ENCODE measurements at regions not wholly inside any gene's neighbourhood (a gene's known extent, or its start where the extent isn't known, plus 50 kb on each side); places are given as distances from the start of the nearest gene placed in this dataset.

DNA sequence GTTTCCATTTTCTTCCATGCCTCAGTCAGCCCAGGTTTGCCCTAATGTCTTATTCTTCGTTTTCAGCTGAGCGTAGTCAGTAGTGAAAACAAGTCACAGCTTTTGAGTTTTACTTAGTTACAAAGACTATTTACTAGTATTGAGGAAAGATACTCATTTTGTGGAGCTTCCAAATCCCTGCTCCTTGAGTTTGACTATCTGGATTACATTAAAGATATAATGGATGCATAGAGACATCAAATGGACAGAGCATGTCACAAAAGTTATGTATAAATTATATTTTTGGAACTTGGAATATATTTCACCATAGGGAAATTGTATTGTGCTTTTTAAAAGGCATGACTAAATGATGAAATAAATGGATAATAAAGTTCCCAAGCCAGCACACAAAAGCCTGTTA is 54.6 kb upstream of the AKAP13 start (continued):
- TF ChIP-seq RFX5 (IDR thresholded peaks at IDR 0.05; ENCODE audit: low read depth, low read length) (no peak), ZSCAN29 (IDR thresholded peaks at IDR 0.05) (no peak), CHD4 (IDR thresholded peaks at IDR 0.05) (no peak), EGR1 (IDR thresholded peaks at IDR 0.05; ENCODE audit: borderline replicate concordance in 1 of 2, low read depth in 2 of 2, low read length in 2 of 2) (no peak), MYC (IDR thresholded peaks at IDR 0.05; ENCODE audit: insufficient read depth, insufficient read length, insufficient replicate concordance, low read length, severe bottlenecking) (no peak), SMC3 (IDR thresholded peaks at IDR 0.05; ENCODE audit: borderline replicate concordance, low read length) (no peak)
- TF ChIP-seq, protein P1, sequence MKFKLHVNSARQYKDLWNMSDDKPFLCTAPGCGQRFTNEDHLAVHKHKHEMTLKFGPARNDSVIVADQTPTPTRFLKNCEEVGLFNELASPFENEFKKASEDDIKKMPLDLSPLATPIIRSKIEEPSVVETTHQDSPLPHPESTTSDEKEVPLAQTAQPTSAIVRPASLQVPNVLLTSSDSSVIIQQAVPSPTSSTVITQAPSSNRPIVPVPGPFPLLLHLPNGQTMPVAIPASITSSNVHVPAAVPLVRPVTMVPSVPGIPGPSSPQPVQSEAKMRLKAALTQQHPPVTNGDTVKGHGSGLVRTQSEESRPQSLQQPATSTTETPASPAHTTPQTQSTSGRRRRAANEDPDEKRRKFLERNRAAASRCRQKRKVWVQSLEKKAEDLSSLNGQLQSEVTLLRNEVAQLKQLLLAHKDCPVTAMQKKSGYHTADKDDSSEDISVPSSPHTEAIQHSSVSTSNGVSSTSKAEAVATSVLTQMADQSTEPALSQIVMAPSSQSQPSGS (IDR thresholded peaks at IDR 0.05; ENCODE audit: low read length) = no peak

- TF ChIP-seq E4F1 (IDR thresholded peaks at IDR 0.05; ENCODE audit: borderline replicate concordance, partially characterized antibody) (no peak), NFIC (IDR thresholded peaks at IDR 0.05; ENCODE audit: low read depth, low read length) (no peak), ESRRA (IDR thresholded peaks at IDR 0.05; ENCODE audit: low read length) (no peak), STAT1 (conservative IDR thresholded peaks at IDR 0.05) (no peak)
- no peaks in the 10 kb centered on the region for H3K79me2 ChIP-seq (ENCODE audit: control insufficient read depth, insufficient read depth, low read length)
- H4K20me1 ChIP-seq (ENCODE audit: control insufficient read depth, insufficient read depth) = no peaks in the 10 kb centered on the region
- DNase-seq (ENCODE audit: low read depth, low spot score) (no peak), ATAC-seq (no peak), FAIRE-seq (no peak)
- in situ Hi-C loops (cut with MboI) (no loop called here), intact Hi-C loops (cut with micrococcal nuclease; ENCODE audit: unreplicated experiment) (loop anchor here (5.0 kb wide), 1 partner anchor 256 kb away; no protein-coding TSS in a partner anchor)
- no TSS peak for BruUV-seq (replicated peaks)
- H3K9ac ChIP-seq (ENCODE audit: control insufficient read depth, insufficient read depth, low read length) = no peak overlapping the region
- no peak overlapping the region for H3K4me2 ChIP-seq (ENCODE audit: control insufficient read depth, insufficient read depth)
- no peak overlapping the region for H3K4me3 ChIP-seq
- POLR2A ChIA-PET = interaction anchor here (0.6 to 1.6 kb wide), 4 partner anchors 14 to 79 kb away, joined by 3 to 4 read pairs (median 3); no protein-coding TSS in a partner anchor
- H3K27ac ChIP-seq (ENCODE audit: control insufficient read depth, insufficient read depth) = no peak overlapping the region
- H2AFZ ChIP-seq (ENCODE audit: control insufficient read depth, low read depth, low read length) = no peak overlapping the region
- RAD21 ChIA-PET (ENCODE audit: unreplicated experiment) = interaction anchor here (0.6 to 7.6 kb wide), 3 partner anchors 13 to 160 kb away, joined by 3 to 202 read pairs (median 6); no protein-coding TSS in a partner anchor
- H3K36me3 ChIP-seq (ENCODE audit: control insufficient read depth in 2 of 2, insufficient read depth in 2 of 2, low read length in 1 of 2) = no peaks in the 10 kb centered on the region
- CTCF ChIA-PET = interaction anchor here (1.7 to 7.7 kb wide), 5 partner anchors 11 to 179 kb away, joined by 5 to 115 read pairs (median 42); no protein-coding TSS in a partner anchor
- H3K9me3 ChIP-seq (replicated peaks; ENCODE audit: control insufficient read depth, insufficient read depth, low read length) = peaks cover 2% of the 10 kb centered on the region; the same call in 1 of the 3 replicates
- peaks cover 37% of the 10 kb centered on the region for H3K4me1 ChIP-seq (ENCODE audit: control insufficient read depth, insufficient read depth, low read length)
- SMC1A ChIA-PET (ENCODE audit: uncharacterized antibody, unreplicated experiment) = interaction anchor here (0.7 to 9.2 kb wide), 7 partner anchors 10 to 175 kb away, joined by 3 to 177 read pairs (median 21); no protein-coding TSS in a partner anchor
- H3K27me3 ChIP-seq (replicated peaks in 1 of 2; ENCODE audit: control insufficient read depth in 2 of 2, insufficient read depth in 2 of 2, low read length in 1 of 2) = no peaks in the 10 kb centered on the region
Observed at GRCh38 chr15:85326291-85326690, 54.1 kb upstream of the AKAP13 start.

All from GM12878 (cell line).